ENCODE measurements at regions not wholly inside any gene's neighbourhood (a gene's known extent, or its start where the extent isn't known, plus 50 kb on each side); places are given as distances from the start of the nearest gene placed in this dataset. TPM values are rescaled to one million over a fixed set of nuclear protein-coding genes. Genes with fewer than 3 reads are reported as not detected.

DNA sequence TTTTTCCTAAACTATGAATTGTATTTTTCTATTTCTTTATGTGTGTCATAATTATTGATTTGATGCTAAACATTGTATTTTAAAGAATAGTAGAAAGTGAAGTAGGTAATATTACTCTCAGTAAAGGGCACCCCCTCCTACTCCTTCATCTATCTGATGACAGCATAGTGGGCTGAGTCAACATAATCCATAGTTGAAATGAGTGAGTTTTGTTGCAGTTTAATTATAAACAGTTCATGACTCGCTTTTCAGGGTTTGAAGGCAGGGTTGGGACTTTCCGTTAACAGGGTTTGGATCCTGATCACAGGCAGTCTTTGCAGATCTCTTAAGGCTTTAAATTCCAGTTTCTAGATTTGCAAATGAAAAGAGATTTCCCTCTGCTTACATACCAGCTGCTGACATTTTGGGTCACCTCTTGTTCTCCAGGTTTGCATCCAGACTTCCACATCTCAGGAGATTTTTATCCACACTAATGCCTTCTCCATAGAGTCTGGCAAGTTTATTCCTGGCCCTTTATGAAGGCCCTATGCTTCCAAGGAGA, 54.0 kb upstream of the TACR3 start:
- ChIA-PET CTCF (ENCODE audit: unreplicated experiment) (no interaction called here), POLR2A (no interaction called here)
- no peak overlapping the region for H3K4me2 ChIP-seq (ENCODE audit: low read length)
- no peaks in the 10 kb centered on the region for H3K4me1 ChIP-seq (ENCODE audit: insufficient read depth, low read length, poor library complexity, severe bottlenecking)
- no peak overlapping the region for H3K27ac ChIP-seq (ENCODE audit: low read depth, low read length, poor library complexity, severe bottlenecking)
- H2AFZ ChIP-seq (ENCODE audit: low read length) = no peak overlapping the region
- H3K9me2 ChIP-seq (ENCODE audit: insufficient read depth, low read length) = no peaks in the 10 kb centered on the region
- no peaks in the 10 kb centered on the region for H3K36me3 ChIP-seq (ENCODE audit: insufficient read depth, low read length)
- H3K9me3 ChIP-seq (ENCODE audit: low read length) = no peaks in the 10 kb centered on the region
- BruUV-seq (replicated peaks) = no TSS peak
- TF ChIP-seq EZH2phosphoT487 (IDR thresholded peaks at IDR 0.05; ENCODE audit: borderline replicate concordance, low read depth, low read length) = no peak
- TF ChIP-seq, protein P1, sequence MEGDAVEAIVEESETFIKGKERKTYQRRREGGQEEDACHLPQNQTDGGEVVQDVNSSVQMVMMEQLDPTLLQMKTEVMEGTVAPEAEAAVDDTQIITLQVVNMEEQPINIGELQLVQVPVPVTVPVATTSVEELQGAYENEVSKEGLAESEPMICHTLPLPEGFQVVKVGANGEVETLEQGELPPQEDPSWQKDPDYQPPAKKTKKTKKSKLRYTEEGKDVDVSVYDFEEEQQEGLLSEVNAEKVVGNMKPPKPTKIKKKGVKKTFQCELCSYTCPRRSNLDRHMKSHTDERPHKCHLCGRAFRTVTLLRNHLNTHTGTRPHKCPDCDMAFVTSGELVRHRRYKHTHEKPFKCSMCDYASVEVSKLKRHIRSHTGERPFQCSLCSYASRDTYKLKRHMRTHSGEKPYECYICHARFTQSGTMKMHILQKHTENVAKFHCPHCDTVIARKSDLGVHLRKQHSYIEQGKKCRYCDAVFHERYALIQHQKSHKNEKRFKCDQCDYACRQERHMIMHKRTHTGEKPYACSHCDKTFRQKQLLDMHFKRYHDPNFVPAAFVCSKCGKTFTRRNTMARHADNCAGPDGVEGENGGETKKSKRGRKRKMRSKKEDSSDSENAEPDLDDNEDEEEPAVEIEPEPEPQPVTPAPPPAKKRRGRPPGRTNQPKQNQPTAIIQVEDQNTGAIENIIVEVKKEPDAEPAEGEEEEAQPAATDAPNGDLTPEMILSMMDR (conservative IDR thresholded peaks at IDR 0.05; ENCODE audit: low read length) = no peak
- intact Hi-C loops (cut with micrococcal nuclease; ENCODE audit: unreplicated experiment) = no loop called here
- no peak for DNase-seq (ENCODE audit: low spot score)
- no peaks in the 10 kb centered on the region for H4K20me1 ChIP-seq (ENCODE audit: insufficient read depth, low read length)
- no peaks in the 10 kb centered on the region for H3K79me2 ChIP-seq (ENCODE audit: insufficient read depth, low read depth, low read length)
- H3K4me3 ChIP-seq (ENCODE audit: low read depth, low read length, poor library complexity, severe bottlenecking) = no peak overlapping the region

Small RNAs in the stretch of these regions (small RNA-seq; reads per million reads assigned to genes)
- gene RNU6-635P = not detected

Measured in OCI-LY7 (cell line).